ENCODE measurements at regions not wholly inside any gene's neighbourhood (a gene's known extent, or its start where the extent isn't known, plus 50 kb on each side); places are given as distances from the start of the nearest gene placed in this dataset.

DNA sequence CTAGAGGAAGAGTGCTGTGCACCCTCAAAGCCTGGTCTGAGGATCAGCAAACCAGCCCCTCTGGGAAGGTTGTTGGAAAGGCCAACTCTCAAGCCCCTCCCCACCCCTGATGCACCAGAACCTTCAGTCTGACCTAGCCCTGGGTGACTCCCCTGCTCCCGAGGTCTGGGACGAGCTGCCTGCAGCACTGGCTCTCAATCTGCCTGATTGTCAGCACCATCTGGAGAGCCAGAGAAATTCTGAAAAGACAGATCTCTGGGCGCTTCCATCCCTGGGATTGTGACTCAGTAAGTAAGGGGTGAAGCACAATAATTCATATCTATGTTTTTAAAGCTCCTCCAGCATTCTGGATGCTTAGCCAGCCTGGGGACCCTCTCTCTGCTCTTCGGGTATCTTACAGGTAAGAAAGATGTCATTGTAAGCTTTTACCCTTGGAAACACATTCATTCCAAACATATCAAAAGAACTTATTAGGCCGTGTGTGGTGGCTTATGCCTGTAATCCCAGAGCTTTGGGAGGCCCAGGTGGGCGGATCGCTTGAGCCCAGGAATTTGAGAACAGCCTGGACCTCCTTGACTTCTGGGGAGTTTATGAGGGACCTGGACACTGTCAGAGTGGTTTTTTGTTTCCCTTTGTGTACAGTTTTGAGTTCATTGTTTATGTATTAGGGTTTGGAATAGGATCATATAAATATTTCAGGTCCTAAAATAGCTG lies 147.5 kb downstream of the KCNJ12 start:
- no peak overlapping the region for H3K4me3 ChIP-seq (ENCODE audit: control insufficient read depth, low read depth, low read length)
- DNase-seq (ENCODE audit: low read depth): no peak
- TF ChIP-seq, protein P1, sequence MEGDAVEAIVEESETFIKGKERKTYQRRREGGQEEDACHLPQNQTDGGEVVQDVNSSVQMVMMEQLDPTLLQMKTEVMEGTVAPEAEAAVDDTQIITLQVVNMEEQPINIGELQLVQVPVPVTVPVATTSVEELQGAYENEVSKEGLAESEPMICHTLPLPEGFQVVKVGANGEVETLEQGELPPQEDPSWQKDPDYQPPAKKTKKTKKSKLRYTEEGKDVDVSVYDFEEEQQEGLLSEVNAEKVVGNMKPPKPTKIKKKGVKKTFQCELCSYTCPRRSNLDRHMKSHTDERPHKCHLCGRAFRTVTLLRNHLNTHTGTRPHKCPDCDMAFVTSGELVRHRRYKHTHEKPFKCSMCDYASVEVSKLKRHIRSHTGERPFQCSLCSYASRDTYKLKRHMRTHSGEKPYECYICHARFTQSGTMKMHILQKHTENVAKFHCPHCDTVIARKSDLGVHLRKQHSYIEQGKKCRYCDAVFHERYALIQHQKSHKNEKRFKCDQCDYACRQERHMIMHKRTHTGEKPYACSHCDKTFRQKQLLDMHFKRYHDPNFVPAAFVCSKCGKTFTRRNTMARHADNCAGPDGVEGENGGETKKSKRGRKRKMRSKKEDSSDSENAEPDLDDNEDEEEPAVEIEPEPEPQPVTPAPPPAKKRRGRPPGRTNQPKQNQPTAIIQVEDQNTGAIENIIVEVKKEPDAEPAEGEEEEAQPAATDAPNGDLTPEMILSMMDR (conservative IDR thresholded peaks at IDR 0.05; ENCODE audit: control insufficient read depth, insufficient read depth, low read depth, low read length): no peak

DNA sequence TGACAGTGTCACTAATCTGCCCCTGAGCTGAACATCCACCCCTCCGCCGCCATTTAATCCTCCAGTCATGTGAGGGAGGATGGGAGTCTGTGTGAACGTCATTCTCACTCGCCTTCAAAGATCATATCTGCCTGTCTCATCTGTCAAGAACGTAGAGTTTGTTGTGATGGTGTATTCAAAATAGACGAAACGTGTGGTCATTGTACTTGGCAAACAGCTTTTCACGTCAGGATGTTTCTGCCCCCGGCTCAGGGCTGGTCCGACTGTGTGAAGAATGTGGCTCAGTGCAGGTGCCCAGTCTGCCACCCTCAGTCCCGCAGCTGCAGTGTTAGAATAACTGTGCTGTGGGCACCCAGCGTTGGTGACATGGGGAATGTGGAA lies 148.0 kb downstream of the KCNJ12 start:
- DNase-seq (ENCODE audit: low read depth): no peak
- H3K4me3 ChIP-seq (ENCODE audit: control insufficient read depth, low read depth, low read length): no peak overlapping the region
- TF ChIP-seq, protein P1 (conservative IDR thresholded peaks at IDR 0.05; ENCODE audit: control insufficient read depth, insufficient read depth, low read depth, low read length): no peak

DNA sequence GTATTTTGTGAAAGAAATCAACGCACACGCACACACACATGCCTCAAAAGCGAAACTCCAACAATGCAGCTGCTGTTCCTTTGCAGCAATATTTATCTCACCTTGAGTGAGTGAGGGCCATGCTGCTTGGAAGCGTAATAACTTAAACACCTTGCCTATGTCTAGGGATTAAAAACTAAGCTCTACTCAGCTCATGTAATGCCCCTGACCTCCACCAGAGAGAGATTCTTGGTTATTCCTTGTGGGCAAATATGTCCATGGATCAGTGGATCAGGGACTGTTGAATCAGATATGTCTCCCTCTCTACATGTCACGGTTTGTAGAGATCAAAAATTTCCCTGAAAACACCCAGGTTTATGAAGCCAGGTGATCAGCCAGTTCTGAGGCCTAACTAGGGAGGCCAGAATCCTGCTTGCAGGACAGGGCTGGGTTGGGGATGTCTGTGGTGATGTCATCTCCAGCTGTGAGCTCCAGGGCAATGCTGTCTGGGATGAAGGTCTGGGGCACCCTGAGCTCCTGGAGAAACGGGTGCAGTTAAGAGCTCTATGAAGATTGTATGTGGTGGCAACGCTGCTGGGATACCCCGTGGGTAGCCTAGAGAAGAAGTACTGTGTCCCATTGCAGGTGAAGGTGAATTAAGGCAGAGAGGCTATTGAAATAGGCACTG lies 149.4 kb downstream of the KCNJ12 start:
- H3K4me3 ChIP-seq (ENCODE audit: control insufficient read depth, low read depth, low read length): no peak overlapping the region
- no peak for DNase-seq (ENCODE audit: low read depth)
- TF ChIP-seq, protein P1 (conservative IDR thresholded peaks at IDR 0.05; ENCODE audit: control insufficient read depth, insufficient read depth, low read depth, low read length): peak; percentile 8

DNA sequence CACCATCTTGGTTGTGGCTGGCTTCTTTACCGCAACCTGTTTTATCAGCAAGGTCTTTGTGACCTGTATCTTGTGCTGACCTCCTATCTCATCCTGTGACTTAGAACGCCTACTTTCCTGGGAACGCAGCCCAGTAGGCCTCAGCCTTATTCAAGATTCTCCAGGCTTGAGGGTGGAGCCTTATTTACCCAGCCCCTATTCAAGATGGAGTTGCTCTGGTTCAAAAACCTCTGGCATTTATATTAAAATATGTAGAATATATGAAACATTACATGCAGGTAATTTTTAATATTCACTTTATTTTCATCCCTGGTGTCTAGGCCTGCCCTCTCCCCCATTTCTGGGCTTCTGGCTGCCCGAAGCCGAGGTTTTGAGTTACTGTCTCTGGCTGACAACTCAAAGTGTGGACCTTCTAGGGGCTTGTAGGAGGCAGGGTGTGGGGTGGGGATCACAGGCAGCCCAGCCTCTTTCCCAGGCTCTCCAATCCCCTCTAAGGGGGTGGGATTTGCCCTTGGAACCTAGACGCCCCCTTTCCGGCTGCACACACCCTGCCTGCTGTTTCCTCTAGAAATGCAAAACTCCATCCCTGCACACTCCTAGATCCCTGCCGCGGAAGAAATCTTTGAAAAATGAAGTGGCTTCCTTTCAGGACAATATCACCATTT lies 152.0 kb downstream of the KCNJ12 start:
- no peak overlapping the region for H3K4me3 ChIP-seq (ENCODE audit: control insufficient read depth, low read depth, low read length)
- TF ChIP-seq, protein P1 (conservative IDR thresholded peaks at IDR 0.05; ENCODE audit: control insufficient read depth, insufficient read depth, low read depth, low read length): no peak
- DNase-seq (ENCODE audit: low read depth): no peak

DNA sequence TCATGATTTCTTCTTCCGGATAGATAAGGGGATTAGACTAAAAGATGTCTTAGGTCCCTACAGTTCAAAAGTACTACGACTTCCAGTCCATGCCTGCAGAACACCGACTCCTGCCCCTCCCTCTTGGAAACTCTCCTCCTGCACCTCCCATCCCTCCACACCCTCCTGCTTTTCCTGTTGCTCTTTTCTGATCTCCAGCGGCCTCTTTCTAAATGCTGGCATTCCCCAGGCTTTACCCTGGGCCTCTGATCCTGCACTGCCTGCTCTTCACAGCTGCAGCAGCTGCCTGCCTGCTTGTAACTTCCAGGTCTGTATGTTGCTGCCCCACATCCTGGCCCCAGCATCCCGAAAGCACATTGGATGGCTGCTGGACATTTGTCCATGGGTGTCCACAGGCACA lies 154.2 kb downstream of the KCNJ12 start:
- no peak overlapping the region for H3K4me3 ChIP-seq (ENCODE audit: control insufficient read depth, low read depth, low read length)
- DNase-seq (ENCODE audit: low read depth): no peak
- TF ChIP-seq, protein P1 (conservative IDR thresholded peaks at IDR 0.05; ENCODE audit: control insufficient read depth, insufficient read depth, low read depth, low read length): no peak

DNA sequence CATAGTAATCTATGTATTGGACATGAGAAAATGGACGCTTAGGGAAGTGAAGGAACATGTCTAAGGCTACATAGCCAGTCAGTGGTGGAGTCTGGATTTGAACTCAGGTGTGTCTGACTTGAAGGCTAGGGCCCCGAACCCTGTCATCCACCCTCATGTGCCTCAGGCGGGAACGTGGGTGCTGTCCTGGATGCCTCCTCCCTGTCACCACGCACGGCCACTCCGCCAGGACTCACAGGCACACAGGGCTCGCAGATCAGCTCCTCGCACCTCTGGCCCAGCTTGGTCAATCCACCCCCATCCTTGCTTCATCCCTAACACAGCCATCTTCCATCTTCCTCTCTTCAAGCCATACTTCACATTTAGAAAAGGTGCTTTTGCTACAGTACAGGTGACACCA lies 154.7 kb downstream of the KCNJ12 start:
- no peak overlapping the region for H3K4me3 ChIP-seq (ENCODE audit: control insufficient read depth, low read depth, low read length)
- no peak for DNase-seq (ENCODE audit: low read depth)
- TF ChIP-seq, protein P1 (conservative IDR thresholded peaks at IDR 0.05; ENCODE audit: control insufficient read depth, insufficient read depth, low read depth, low read length): no peak

Measured in fibroblast of mammary gland (primary cell).